ENCODE measurements at regions not wholly inside any gene's neighbourhood (a gene's known extent, or its start where the extent isn't known, plus 50 kb on each side); places are given as distances from the start of the nearest gene placed in this dataset.

- TF ChIP-seq CTCF (IDR thresholded peaks at IDR 0.05; ENCODE audit: borderline replicate concordance, extremely low read depth, low read length, poor library complexity, severe bottlenecking) (no peak), EZH2 (IDR thresholded peaks at IDR 0.05; ENCODE audit: borderline replicate concordance, low read depth, low read length, severe bottlenecking) (no peak)
Measured at GRCh38 chr2:11967946-11968465, 221.6 kb downstream of the LPIN1 start.
